PFSK-1 (cell line): ENCODE measurements at regions not wholly inside any gene's neighbourhood (a gene's known extent, or its start where the extent isn't known, plus 50 kb on each side); places are given as distances from the start of the nearest gene placed in this dataset.

Source experiments
- FOXP2 ChIP-seq: optimal IDR thresholded peaks from 2 replicates; pipeline ENCODE3; 2011; ENCODE audit warnings: borderline replicate concordance, control low read depth, inconsistent platforms; ENCODE audit not compliant: insufficient read depth; ENCODE audit errors: extremely low read length, extremely low read depth
- POLR2AphosphoS5 ChIP-seq: IDR thresholded peaks from 2 replicates; pipeline ENCODE4 v1.6.1; 2012; ENCODE audit warnings: low read depth, mild to moderate bottlenecking, control low read depth, low read length, moderate library complexity
- REST ChIP-seq, 2 experiments: IDR thresholded peaks; 2 replicates each; pipeline versions ENCODE4 v1.6.1 to v1.8.0; 2011 to 2012; ENCODE audit warnings: low read depth in 2 of 2, low read length in 2 of 2, control low read depth in 1 of 2, inconsistent platforms in 1 of 2, mild to moderate bottlenecking in 1 of 2, moderate library complexity in 1 of 2; ENCODE audit not compliant: insufficient read depth in 1 of 2
- SIN3A ChIP-seq: IDR thresholded peaks from 2 replicates; pipeline ENCODE4 v1.6.1; 2012; ENCODE audit warnings: mild to moderate bottlenecking, low read length, moderate library complexity, borderline replicate concordance; ENCODE audit not compliant: insufficient read depth
- TAF1 ChIP-seq: IDR thresholded peaks from 2 replicates; pipeline ENCODE4 v1.6.1; 2012; ENCODE audit warnings: low read length, control low read depth, borderline replicate concordance; ENCODE audit not compliant: insufficient read depth

GRCh38 chr13:65826657-65827056 lies 1403.5 kb downstream of the PCDH9 start:
- TF ChIP-seq TAF1 (no peak), FOXP2 (no peak), REST (IDR thresholded peaks at IDR 0.05; ENCODE audit: insufficient read depth in 1 of 2, low read depth in 2 of 2, low read length in 2 of 2) (no peak), POLR2AphosphoS5 (no peak), SIN3A (no peak)

GRCh38 chr13:65825039-65825438 lies 1405.1 kb downstream of the PCDH9 start:
- TF ChIP-seq REST (IDR thresholded peaks at IDR 0.05; ENCODE audit: insufficient read depth in 1 of 2, low read depth in 2 of 2, low read length in 2 of 2) (no peak), POLR2AphosphoS5 (no peak), FOXP2 (no peak), SIN3A (no peak), TAF1 (no peak)

GRCh38 chr13:65808061-65808460 lies 1422.1 kb downstream of the PCDH9 start:
- TF ChIP-seq SIN3A (no peak), REST (IDR thresholded peaks at IDR 0.05; ENCODE audit: insufficient read depth in 1 of 2, low read depth in 2 of 2, low read length in 2 of 2) (no peak), TAF1 (no peak), FOXP2 (no peak)

- no peak for TF ChIP-seq REST (IDR thresholded peaks at IDR 0.05; ENCODE audit: insufficient read depth in 1 of 2, low read depth in 2 of 2, low read length in 2 of 2)
- no peak for TF ChIP-seq POLR2AphosphoS5
- TF ChIP-seq TAF1, result no peak
- no peak for TF ChIP-seq FOXP2
- no peak for TF ChIP-seq SIN3A
Measured at GRCh38 chr13:65803530-65804392, 1426.4 kb downstream of the PCDH9 start.

DNA sequence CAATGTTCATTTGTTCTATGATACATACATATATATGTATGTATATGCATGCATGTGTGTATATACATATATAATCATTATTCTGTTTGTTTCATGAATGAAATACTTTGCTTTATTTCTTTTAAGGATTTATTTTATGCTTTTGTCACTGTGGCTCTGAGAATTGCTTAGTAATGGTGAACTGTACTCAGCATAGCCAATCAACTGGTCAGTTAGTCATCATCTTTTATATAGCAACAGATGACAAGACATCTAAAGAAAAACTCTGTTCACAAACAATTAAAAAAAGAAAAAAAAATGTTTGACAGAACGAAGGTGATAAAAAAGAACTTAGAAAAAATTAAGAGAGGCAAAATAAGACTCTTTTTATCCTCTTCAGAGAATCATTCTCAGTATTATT lies 1440.3 kb downstream of the PCDH9 start:
- TF ChIP-seq REST (IDR thresholded peaks at IDR 0.05; ENCODE audit: insufficient read depth in 1 of 2, low read depth in 2 of 2, low read length in 2 of 2), result no peak
- TF ChIP-seq SIN3A, result no peak
- TF ChIP-seq POLR2AphosphoS5, result no peak
- TF ChIP-seq FOXP2, result no peak
- TF ChIP-seq TAF1, result no peak
